Endodermal cell (in vitro differentiated cells): ENCODE measurements at regions not wholly inside any gene's neighbourhood (a gene's known extent, or its start where the extent isn't known, plus 50 kb on each side); places are given as distances from the start of the nearest gene placed in this dataset.

Source experiments
- DNase-seq: peaks from one replicate; pipeline ENCODE4 v3.0.0-alpha.2; 2017
- H3K27ac ChIP-seq: 2 replicates; pipeline ENCODE4 v1.5.1; 2013; ENCODE audit warnings: mild to moderate bottlenecking, low read depth, low read length, moderate library complexity
- H3K27me3 ChIP-seq: 2 replicates; pipeline ENCODE4 v1.6.1; 2013; ENCODE audit warnings: mild to moderate bottlenecking, low read length, moderate library complexity; ENCODE audit not compliant: insufficient read depth, control insufficient read depth, poor library complexity, severe bottlenecking
- H3K36me3 ChIP-seq: 2 replicates; pipeline ENCODE4 v1.7.0; 2013; ENCODE audit warnings: mild to moderate bottlenecking, low read length, moderate library complexity; ENCODE audit not compliant: control insufficient read depth, insufficient read depth
- H3K4me1 ChIP-seq: one replicate; pipeline ENCODE4 v1.7.0; 2013; ENCODE audit warnings: low read length; ENCODE audit not compliant: control insufficient read depth, insufficient read depth
- H3K4me3 ChIP-seq: 2 replicates; pipeline ENCODE4 v1.5.1; 2013; ENCODE audit warnings: mild to moderate bottlenecking, low read length, moderate library complexity
- H3K9ac ChIP-seq: 2 replicates; pipeline ENCODE4 v1.6.1; 2013; ENCODE audit warnings: mild to moderate bottlenecking, low read length, moderate library complexity; ENCODE audit not compliant: poor library complexity, severe bottlenecking; ENCODE audit errors: extremely low read depth
- H3K9me3 ChIP-seq: 2 replicates; pipeline ENCODE4 v1.6.1; 2013; ENCODE audit warnings: mild to moderate bottlenecking, low read length, moderate library complexity; ENCODE audit not compliant: control insufficient read depth
- H3K27ac Mint-ChIP-seq: 2 replicates; pipeline ENCODE4 v1.8.0; 2020; ENCODE audit warnings: mixed read lengths
- H3K27me3 Mint-ChIP-seq: 2 replicates; pipeline ENCODE4 v1.8.0; 2021; ENCODE audit warnings: mild to moderate bottlenecking, mixed read lengths; ENCODE audit not compliant: insufficient read depth
- H3K36me3 Mint-ChIP-seq: 2 replicates; pipeline ENCODE4 v1.8.0; 2020; ENCODE audit warnings: low read depth, mixed read lengths
- H3K4me1 Mint-ChIP-seq: 2 replicates; pipeline ENCODE4 v1.8.0; 2020; ENCODE audit warnings: mixed read lengths
- H3K4me3 Mint-ChIP-seq: 2 replicates; pipeline ENCODE4 v1.8.0; 2020; ENCODE audit warnings: mild to moderate bottlenecking, moderate library complexity, mixed read lengths
- H3K9me3 Mint-ChIP-seq: 2 replicates; pipeline ENCODE4 v1.8.0; 2020; ENCODE audit warnings: mild to moderate bottlenecking, mixed read lengths
- CTCF ChIP-seq: fragments of 200-600 bp; sonication (generic); conservative IDR thresholded peaks from 2 replicates; pipeline ENCODE4 v1.5.0; 2021; ENCODE audit warnings: antibody characterized with exemption, mild to moderate bottlenecking
- WGBS, 2 experiments: methylation state at CpG; one replicate each; pipeline versions ENCODE4 v1.1.5 to v1.1.7; 2013; ENCODE audit warnings: missing lambda C conversion rate in 2 of 2, mixed read lengths in 1 of 2; ENCODE audit not compliant: insufficient coverage in 1 of 2, insufficient read length in 1 of 2; 5-methylcytosine and 5-hydroxymethylcytosine counted together

GRCh38 chr17:51467336-51467735 lies 207.0 kb downstream of the UTP18 start:
- DNase-seq, result no peak
- H3K4me3 ChIP-seq, result no peak overlapping the region
- H3K9ac ChIP-seq, result no peak overlapping the region
- H3K4me1 Mint-ChIP-seq, result peaks cover 8% of the 10 kb centered on the region
- 84 to 100% methylated on average over 1 of the region's 1 CpG for WGBS, 2 experiments
- peaks cover 8% of the 10 kb centered on the region for H3K27me3 ChIP-seq
- peaks cover 5% of the 10 kb centered on the region for H3K4me1 ChIP-seq
- no peak overlapping the region for H3K27ac Mint-ChIP-seq
- H3K27me3 Mint-ChIP-seq, result peaks cover 18% of the 10 kb centered on the region
- H3K9me3 Mint-ChIP-seq, result no peaks in the 10 kb centered on the region
- no peak overlapping the region for H3K4me3 Mint-ChIP-seq
- no peak overlapping the region for H3K27ac ChIP-seq
- no peaks in the 10 kb centered on the region for H3K36me3 Mint-ChIP-seq
- no peak for TF ChIP-seq CTCF
- H3K36me3 ChIP-seq, result no peaks in the 10 kb centered on the region
- no peaks in the 10 kb centered on the region for H3K9me3 ChIP-seq

DNA sequence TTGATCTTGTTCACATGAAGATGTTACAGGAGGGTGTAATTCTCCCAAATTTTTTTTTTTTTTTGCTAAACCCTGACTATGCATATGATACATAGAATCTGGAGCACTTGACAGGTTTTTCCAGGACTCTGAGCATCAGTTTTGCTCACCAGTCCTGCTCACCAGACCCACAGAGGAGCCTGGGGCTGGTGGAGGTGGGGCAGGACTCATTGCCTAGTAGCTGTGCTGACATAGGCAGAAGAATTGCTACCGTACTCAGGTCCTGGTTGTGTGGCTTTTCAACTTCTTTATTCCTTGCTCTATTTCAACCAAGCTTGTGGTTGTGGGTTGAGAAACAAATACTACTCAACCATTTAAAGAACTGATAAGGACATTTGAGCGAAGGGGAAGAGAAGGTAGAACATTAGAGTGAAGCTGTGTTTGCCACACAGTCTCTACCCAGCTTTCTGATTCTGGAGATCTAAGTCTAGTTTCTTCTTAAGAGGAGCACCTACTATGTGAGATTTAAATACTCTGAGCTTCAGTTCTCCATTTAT lies 212.4 kb downstream of the UTP18 start:
- 93 to 100% methylated on average over 2 of the region's 2 CpGs for WGBS, 2 experiments
- DNase-seq, result no peak
- no peaks in the 10 kb centered on the region for H3K9me3 ChIP-seq
- H3K4me1 Mint-ChIP-seq, result peaks cover 8% of the 10 kb centered on the region
- no peaks in the 10 kb centered on the region for H3K36me3 Mint-ChIP-seq
- H3K27me3 ChIP-seq, result no peaks in the 10 kb centered on the region
- TF ChIP-seq CTCF, result no peak
- H3K9ac ChIP-seq, result no peak overlapping the region
- H3K27ac ChIP-seq, result no peak overlapping the region
- no peak overlapping the region for H3K4me3 ChIP-seq
- H3K27me3 Mint-ChIP-seq, result peaks cover 7% of the 10 kb centered on the region
- H3K4me3 Mint-ChIP-seq, result no peak overlapping the region
- no peaks in the 10 kb centered on the region for H3K36me3 ChIP-seq
- peaks cover 5% of the 10 kb centered on the region for H3K4me1 ChIP-seq
- no peak overlapping the region for H3K27ac Mint-ChIP-seq
- H3K9me3 Mint-ChIP-seq, result no peaks in the 10 kb centered on the region

GRCh38 chr17:51474764-51475163 lies 214.4 kb downstream of the UTP18 start:
- WGBS, 2 experiments, result 74% methylated on average over 3 of the region's 4 CpGs; no CpG with 5 or more reads in 1 of the 2 experiments
- no peak for TF ChIP-seq CTCF
- Histone ChIP-seq H3K9ac (no peak overlapping the region), H3K9me3 (no peaks in the 10 kb centered on the region), H3K27ac (no peak overlapping the region), H3K27me3 (no peaks in the 10 kb centered on the region), H3K4me1 (peaks cover 5% of the 10 kb centered on the region), H3K36me3 (no peaks in the 10 kb centered on the region), H3K4me3 (no peak overlapping the region)
- no peak for DNase-seq
- Mint-ChIP-seq H3K4me3 (no peak overlapping the region), H3K27me3 (peaks cover 7% of the 10 kb centered on the region), H3K4me1 (peaks cover 15% of the 10 kb centered on the region), H3K36me3 (no peaks in the 10 kb centered on the region), H3K27ac (no peak overlapping the region), H3K9me3 (no peaks in the 10 kb centered on the region)
